Femur (tissue), 1 donor: ENCODE measurements at regions not wholly inside any gene's neighbourhood (a gene's known extent, or its start where the extent isn't known, plus 50 kb on each side); places are given as distances from the start of the nearest gene placed in this dataset.

ENCODE experiments used
- DNase-seq: peaks from one replicate; pipeline ENCODE4 v3.0.0-alpha.2; 2017

- DNase-seq, result no peak
These were observed 328.1 kb downstream of the MYCN start for GRCh38 chr2:16268301-16269000.

- no peak for DNase-seq
These were observed 326.2 kb downstream of the MYCN start for GRCh38 chr2:16266571-16266970.

GRCh38 chr2:16264931-16265540, 324.7 kb downstream of the MYCN start:
- DNase-seq, result no peak

- no peak for DNase-seq
These were observed 324.1 kb downstream of the MYCN start for GRCh38 chr2:16264491-16264890.

- DNase-seq, result no peak
These were observed 323.0 kb downstream of the MYCN start for GRCh38 chr2:16263241-16263890.

- DNase-seq, result no peak
These were observed 322.3 kb downstream of the MYCN start for GRCh38 chr2:16262526-16263178.

- no peak for DNase-seq
These were observed 321.4 kb downstream of the MYCN start for GRCh38 chr2:16261791-16262190.

GRCh38 chr2:16261071-16261470, 320.7 kb downstream of the MYCN start:
- no peak for DNase-seq

GRCh38 chr2:16260041-16260830, 319.9 kb downstream of the MYCN start:
- DNase-seq, result no peak

- DNase-seq, result no peak
These were observed 318.7 kb downstream of the MYCN start for GRCh38 chr2:16259010-16259409.

- DNase-seq, result no peak
These were observed 318.0 kb downstream of the MYCN start for GRCh38 chr2:16258350-16258749.

- DNase-seq, result no peak
These were observed 317.1 kb downstream of the MYCN start for GRCh38 chr2:16257322-16258028.

- peak; percentile 61 for DNase-seq
These were observed 316.4 kb downstream of the MYCN start for GRCh38 chr2:16256601-16257321.

- DNase-seq, result no peak
These were observed 314.8 kb downstream of the MYCN start for GRCh38 chr2:16255120-16255519.

- no peak for DNase-seq
These were observed 314.1 kb downstream of the MYCN start for GRCh38 chr2:16254356-16254965.

- DNase-seq, result no peak
These were observed 312.9 kb downstream of the MYCN start for GRCh38 chr2:16253291-16253690.

GRCh38 chr2:16252891-16253290, 312.5 kb downstream of the MYCN start:
- no peak for DNase-seq

GRCh38 chr2:16252251-16252650, 311.9 kb downstream of the MYCN start:
- DNase-seq, result no peak

- no peak for DNase-seq
These were observed 311.3 kb downstream of the MYCN start for GRCh38 chr2:16251511-16252225.

- DNase-seq, result no peak
These were observed 310.5 kb downstream of the MYCN start for GRCh38 chr2:16250886-16251285.
